HG03457 (cell line): ENCODE measurements at regions not wholly inside any gene's neighbourhood (a gene's known extent, or its start where the extent isn't known, plus 50 kb on each side); places are given as distances from the start of the nearest gene placed in this dataset.
"Not testable (repeated sequence)": the region's sequence is repeated elsewhere in the genome, so short reads cannot be mapped to it uniquely, and the experiment has no call there.

Source experiments
- ATAC-seq: cut with Tn5 transposase; IDR thresholded peaks from one replicate; pipeline ENCODE4 v1.9.1; 2021; ENCODE audit warnings: moderate number of reproducible peaks; ENCODE audit not compliant: unreplicated experiment

DNA sequence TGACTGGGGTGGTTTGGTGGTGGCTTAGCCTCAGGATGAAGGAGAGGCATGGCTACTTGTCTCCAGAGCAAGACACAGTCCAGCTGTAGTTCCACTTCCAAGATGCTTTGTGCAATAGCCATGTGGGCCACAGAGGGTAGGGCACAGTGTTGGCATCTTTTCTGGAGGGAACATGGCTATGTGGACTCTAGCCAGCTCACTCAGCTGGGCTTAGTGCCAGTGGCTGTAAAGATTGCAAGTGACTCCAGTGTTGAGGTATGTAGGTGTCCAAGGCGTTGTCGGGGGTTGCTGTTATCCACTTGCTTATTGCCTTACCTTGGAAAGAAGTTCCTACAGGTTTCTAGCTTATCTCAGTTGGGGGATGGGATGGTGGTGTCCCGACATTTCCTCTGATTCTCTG is 233.4 kb downstream of the CD109 start:
- no peak for ATAC-seq

GRCh38 chr6:73927421-73927820 is 231.4 kb downstream of the CD109 start:
- ATAC-seq: no peak

DNA sequence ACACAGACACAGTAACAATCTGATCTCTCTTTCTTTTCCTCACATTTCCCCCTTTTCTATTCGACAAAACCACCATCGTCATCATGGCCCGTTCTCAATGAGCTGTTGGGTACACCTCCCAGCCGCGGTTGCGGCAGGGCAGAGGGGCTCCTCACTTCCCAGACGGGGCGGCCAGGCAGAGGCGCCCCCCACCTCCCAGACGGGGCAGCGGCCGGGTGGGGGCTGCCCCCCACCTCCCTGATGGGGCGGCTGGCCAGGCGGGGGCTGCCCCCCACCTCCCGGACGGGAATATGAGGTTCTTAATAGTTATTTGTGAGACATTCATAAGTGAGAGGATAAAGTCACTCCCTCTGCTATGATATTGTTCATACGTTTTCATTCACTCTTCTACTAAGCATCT is 229.7 kb downstream of the CD109 start:
- not testable (repeated sequence) for ATAC-seq

GRCh38 chr6:73923905-73924485 is 228.0 kb downstream of the CD109 start:
- ATAC-seq: no peak

DNA sequence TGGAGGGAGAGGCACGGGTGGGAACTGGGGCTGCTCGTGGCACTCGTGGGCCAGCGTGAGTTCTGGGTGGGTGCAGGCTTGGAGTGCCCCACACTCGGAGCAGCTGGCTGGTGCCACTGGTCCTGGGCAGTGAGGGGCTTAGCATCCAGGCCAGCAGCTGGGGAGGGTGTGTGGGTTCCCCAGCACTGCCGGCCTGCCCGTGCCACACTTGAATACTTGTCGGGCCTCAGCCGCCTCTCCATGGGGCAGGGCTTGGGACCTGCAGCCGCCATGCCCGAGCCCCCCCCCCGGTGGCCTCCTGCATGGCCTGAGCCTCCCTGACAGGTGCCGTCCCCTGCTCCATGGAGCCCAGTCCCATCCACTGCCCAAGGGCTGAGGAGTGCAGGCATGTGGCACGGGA is 207.2 kb downstream of the CD109 start:
- no peak for ATAC-seq

DNA sequence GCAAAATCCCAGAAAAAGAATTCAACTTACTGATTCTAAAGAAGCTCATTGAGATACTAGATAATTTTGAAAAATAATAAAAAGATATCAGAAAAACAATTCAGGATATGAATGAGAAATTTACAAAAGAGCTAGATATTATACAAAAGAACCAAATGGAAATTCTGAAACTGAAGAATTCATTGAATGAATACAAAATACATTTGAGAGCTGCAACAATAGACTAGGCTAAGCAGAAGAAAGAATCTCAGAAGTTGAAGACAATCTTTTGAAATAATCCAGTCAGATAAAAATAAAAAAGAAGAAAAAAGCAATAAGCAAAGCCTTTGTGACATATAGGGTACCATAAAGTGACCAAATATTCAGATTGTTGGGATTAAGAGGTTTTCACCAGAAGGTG is 206.0 kb downstream of the CD109 start:
- no peak for ATAC-seq

DNA sequence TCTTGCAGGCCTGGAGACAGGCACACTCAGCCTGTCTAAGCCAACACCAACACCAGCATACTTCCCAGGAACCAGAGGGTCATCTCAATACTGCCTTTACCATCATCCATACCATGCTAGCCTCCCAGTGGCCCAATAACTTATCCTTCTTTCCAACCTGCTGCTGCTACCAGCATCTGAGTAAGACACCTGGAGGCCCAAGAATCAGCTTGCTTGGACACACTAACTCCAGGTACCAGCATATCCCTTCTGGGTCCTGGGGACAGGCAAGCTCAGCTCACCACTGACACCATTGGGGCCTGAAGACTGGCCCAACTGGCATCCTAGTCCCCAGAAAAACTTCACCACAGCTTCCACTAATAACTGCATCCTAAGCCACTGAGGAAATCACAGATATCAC is 205.3 kb downstream of the CD109 start:
- no peak for ATAC-seq

DNA sequence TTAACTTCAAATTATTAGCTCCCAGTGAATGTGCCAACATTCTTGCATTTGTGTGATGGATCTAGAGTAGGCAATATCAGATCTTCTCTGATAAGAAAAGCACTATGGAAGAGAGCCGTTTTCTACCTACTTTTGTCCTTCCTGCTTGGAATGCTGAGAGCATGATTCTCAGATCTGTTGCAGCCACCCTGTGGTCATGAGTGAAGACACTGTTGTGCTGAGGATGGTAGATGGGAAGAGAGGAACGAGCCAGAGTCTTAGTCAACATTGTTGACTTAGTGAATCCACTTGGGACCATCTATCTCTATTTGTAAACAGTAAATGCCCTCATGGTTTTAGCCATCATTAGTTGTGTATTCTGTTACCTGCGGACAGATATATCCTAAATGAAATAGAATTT is 202.6 kb downstream of the CD109 start:
- no peak for ATAC-seq

DNA sequence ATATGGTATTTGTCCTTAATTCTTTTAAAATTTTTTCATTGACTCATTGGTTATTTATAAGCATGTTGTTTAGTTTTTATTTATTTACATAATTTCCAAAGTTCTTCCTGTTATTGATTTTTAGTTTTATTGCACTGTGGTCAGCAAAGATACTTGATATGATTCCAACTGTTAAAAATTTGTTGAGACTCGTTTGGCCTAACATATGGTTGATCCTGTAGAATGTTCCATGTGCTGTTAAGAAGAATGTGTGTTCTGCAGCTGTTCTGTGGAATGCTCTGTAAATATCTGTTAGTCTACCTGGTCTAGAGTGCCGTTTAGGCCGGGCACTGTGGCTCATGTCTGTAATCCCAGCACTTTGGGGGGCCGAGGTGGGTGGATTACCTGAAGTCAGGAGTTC is 197.7 kb downstream of the CD109 start:
- ATAC-seq: no peak

DNA sequence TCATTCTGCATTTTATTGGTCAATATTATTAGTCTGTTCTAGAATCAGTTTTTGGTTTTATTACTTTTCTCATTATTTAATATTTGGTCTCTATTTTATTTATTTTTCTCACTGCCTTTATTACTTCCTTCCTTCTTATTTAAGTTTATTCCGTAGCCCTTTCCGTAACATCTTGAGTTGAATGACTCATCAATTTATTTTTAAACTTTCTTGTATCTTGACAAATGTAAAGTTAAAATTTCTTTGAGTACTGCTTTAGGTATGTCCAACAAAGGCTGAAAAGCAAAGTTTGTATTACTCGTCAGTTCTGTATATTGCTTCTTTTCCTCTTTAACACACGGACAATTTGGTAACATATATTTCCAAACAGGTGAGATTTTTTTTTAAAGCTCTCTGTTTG is 192.0 kb downstream of the CD109 start:
- no peak for ATAC-seq

DNA sequence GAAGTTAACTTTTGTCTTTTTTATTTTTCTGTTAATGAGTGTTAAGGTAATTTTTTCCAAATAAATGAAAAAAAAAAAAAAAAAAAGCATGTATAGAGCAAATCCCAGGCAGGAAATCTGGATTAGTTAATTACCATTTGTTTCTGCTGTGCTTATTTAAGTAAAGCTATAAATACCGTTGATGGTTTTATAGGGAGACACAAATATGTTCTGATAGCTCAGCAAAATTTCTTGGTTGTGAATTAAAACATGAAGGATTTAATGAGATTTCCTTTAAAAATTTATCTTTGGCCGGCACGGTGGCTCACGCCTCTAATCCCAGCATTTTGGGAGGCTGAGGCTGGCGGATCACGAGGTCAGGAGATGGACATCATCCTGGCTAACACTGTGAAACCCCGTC is 189.4 kb downstream of the CD109 start:
- ATAC-seq: no peak

DNA sequence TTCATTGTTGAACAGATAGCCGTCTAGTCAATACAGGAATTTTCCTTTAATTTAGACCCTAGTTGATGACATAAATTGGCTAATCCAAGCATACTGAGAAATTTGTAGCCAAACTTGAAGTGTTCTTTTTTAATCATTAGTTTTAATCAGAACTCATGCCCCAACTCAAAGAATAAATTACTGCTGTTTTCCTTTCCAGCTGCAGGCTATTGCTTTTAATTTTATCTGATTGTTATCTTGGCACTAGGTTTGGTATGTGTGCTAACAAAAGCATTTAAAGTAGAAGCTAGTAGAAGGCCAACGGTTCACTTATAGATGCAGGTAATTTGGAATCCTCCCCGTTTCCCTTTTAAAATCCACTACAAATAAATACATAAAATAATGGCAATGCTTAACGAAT is 188.5 kb downstream of the CD109 start:
- no peak for ATAC-seq

GRCh38 chr6:73879501-73880293 is 183.7 kb downstream of the CD109 start:
- no peak for ATAC-seq

DNA sequence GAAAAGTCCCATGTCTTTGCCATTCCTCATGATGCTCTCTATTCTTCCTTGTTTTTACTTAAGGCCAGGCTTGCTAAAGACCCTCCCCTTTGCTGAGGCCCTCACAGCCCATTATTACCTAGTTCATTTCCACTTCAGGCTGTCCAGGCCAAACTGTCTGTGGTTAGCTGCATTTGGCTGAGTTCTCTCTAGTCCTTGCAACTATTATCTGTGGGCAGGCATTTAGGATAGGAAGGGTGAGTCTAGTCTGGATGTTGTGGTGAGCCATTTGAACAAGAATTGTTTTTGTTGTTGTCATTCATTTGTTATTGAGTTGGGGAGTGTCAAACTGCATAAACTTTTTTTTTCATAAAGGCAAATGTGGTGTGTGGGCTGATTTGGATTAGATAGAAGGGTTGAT is 182.4 kb downstream of the CD109 start:
- no peak for ATAC-seq
